Hepatocyte (in vitro differentiated cells): ENCODE measurements at regions not wholly inside any gene's neighbourhood (a gene's known extent, or its start where the extent isn't known, plus 50 kb on each side); places are given as distances from the start of the nearest gene placed in this dataset.

Experiments used
- EZH2 ChIP-seq: fragments of 200-600 bp; sonication (generic); IDR thresholded peaks from 2 replicates; pipeline ENCODE4 v1.6.1; 2016; ENCODE audit warnings: antibody characterized with exemption, mild to moderate bottlenecking, borderline replicate concordance
- EZH2phosphoT487 ChIP-seq: fragments of 200-600 bp; sonication (generic); IDR thresholded peaks from one replicate; pipeline ENCODE4 v1.6.1; 2018; ENCODE audit warnings: antibody characterized with exemption, mild to moderate bottlenecking, low read depth, moderate library complexity; ENCODE audit not compliant: unreplicated experiment, severe bottlenecking
- TF ChIP-seq, protein P1 (sequence below): fragments of 200-600 bp; sonication (generic); IDR thresholded peaks from 2 replicates; pipeline ENCODE4 v1.5.1; 2016; ENCODE audit warnings: antibody characterized with exemption, mild to moderate bottlenecking; ENCODE audit not compliant: poor library complexity

DNA sequence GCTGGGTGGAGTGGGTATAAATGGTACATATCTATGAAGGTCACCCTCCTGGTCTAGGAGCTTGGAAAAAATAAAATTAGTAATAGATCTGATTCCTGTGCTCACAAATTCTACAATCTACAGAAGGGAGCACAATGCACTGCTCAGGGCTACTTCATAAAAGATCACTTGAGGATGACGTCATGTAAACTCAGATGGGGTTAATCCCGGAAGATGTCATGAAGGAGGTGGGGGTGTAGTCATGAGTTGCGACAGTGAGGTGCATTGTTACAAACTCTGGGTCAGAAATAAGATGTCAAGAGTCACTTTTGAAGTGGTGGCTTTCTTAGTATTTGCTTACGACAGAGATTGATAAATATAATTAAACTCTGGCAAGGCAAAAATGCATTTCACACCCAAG is 68.2 kb downstream of the LHX9 start:
- TF ChIP-seq, protein P1, sequence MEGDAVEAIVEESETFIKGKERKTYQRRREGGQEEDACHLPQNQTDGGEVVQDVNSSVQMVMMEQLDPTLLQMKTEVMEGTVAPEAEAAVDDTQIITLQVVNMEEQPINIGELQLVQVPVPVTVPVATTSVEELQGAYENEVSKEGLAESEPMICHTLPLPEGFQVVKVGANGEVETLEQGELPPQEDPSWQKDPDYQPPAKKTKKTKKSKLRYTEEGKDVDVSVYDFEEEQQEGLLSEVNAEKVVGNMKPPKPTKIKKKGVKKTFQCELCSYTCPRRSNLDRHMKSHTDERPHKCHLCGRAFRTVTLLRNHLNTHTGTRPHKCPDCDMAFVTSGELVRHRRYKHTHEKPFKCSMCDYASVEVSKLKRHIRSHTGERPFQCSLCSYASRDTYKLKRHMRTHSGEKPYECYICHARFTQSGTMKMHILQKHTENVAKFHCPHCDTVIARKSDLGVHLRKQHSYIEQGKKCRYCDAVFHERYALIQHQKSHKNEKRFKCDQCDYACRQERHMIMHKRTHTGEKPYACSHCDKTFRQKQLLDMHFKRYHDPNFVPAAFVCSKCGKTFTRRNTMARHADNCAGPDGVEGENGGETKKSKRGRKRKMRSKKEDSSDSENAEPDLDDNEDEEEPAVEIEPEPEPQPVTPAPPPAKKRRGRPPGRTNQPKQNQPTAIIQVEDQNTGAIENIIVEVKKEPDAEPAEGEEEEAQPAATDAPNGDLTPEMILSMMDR, result no peak
- no peak for TF ChIP-seq EZH2
- no peak for TF ChIP-seq EZH2phosphoT487
